Hepatocyte (in vitro differentiated cells): ENCODE measurements at regions not wholly inside any gene's neighbourhood (a gene's known extent, or its start where the extent isn't known, plus 50 kb on each side); places are given as distances from the start of the nearest gene placed in this dataset.

Source experiments
- EZH2 ChIP-seq: fragments of 200-600 bp; sonication (generic); IDR thresholded peaks from 2 replicates; pipeline ENCODE4 v1.6.1; 2016; ENCODE audit warnings: antibody characterized with exemption, mild to moderate bottlenecking, borderline replicate concordance
- EZH2phosphoT487 ChIP-seq: fragments of 200-600 bp; sonication (generic); IDR thresholded peaks from one replicate; pipeline ENCODE4 v1.6.1; 2018; ENCODE audit warnings: antibody characterized with exemption, mild to moderate bottlenecking, low read depth, moderate library complexity; ENCODE audit not compliant: unreplicated experiment, severe bottlenecking
- TF ChIP-seq, protein P1 (sequence below): fragments of 200-600 bp; sonication (generic); IDR thresholded peaks from 2 replicates; pipeline ENCODE4 v1.5.1; 2016; ENCODE audit warnings: antibody characterized with exemption, mild to moderate bottlenecking; ENCODE audit not compliant: poor library complexity

DNA sequence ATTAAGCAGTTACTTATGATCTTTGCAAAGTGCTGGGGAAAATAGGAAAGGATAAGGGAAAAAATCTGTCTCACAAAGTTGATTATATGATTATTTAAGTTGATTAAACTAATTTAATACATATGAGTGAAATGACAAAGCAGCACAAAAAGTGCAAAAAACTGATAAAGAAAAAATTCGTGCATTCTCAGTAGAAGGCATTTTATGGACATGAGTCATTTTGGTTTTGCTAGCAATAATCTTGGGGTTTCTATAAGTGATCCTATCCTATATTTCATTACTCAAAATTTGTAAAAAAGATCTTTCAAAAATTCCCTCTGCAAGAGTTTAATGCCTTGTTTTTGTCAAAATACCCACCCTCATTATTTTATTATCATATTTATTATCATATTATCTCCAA, 224.2 kb upstream of the ANXA10 start:
- TF ChIP-seq, protein P1, sequence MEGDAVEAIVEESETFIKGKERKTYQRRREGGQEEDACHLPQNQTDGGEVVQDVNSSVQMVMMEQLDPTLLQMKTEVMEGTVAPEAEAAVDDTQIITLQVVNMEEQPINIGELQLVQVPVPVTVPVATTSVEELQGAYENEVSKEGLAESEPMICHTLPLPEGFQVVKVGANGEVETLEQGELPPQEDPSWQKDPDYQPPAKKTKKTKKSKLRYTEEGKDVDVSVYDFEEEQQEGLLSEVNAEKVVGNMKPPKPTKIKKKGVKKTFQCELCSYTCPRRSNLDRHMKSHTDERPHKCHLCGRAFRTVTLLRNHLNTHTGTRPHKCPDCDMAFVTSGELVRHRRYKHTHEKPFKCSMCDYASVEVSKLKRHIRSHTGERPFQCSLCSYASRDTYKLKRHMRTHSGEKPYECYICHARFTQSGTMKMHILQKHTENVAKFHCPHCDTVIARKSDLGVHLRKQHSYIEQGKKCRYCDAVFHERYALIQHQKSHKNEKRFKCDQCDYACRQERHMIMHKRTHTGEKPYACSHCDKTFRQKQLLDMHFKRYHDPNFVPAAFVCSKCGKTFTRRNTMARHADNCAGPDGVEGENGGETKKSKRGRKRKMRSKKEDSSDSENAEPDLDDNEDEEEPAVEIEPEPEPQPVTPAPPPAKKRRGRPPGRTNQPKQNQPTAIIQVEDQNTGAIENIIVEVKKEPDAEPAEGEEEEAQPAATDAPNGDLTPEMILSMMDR = no peak
- no peak for TF ChIP-seq EZH2
- no peak for TF ChIP-seq EZH2phosphoT487
